ENCODE measurements at regions not wholly inside any gene's neighbourhood (a gene's known extent, or its start where the extent isn't known, plus 50 kb on each side); places are given as distances from the start of the nearest gene placed in this dataset.

GRCh38 chr11:71311928-71312510 lies 59.6 kb upstream of the SHANK2 start:
- H4K20me1 ChIP-seq (replicated peaks; ENCODE audit: control insufficient read depth, insufficient read depth, low read length): no peaks in the 10 kb centered on the region
- FAIRE-seq: no peak
- H3K27me3 ChIP-seq (ENCODE audit: control insufficient read depth in 2 of 2, insufficient read depth in 2 of 2, low read length in 2 of 2): peaks cover 0 to 6% of the 10 kb centered on the region in 2 experiments; a peak in 1 of 5 replicates
- under 1% methylated on average over 15 of the region's 15 CpGs for WGBS (ENCODE audit: insufficient coverage, low coverage, missing lambda C conversion rate)
- TF ChIP-seq RNF2 (IDR thresholded peaks at IDR 0.05): no peak
- TF ChIP-seq, protein P1, sequence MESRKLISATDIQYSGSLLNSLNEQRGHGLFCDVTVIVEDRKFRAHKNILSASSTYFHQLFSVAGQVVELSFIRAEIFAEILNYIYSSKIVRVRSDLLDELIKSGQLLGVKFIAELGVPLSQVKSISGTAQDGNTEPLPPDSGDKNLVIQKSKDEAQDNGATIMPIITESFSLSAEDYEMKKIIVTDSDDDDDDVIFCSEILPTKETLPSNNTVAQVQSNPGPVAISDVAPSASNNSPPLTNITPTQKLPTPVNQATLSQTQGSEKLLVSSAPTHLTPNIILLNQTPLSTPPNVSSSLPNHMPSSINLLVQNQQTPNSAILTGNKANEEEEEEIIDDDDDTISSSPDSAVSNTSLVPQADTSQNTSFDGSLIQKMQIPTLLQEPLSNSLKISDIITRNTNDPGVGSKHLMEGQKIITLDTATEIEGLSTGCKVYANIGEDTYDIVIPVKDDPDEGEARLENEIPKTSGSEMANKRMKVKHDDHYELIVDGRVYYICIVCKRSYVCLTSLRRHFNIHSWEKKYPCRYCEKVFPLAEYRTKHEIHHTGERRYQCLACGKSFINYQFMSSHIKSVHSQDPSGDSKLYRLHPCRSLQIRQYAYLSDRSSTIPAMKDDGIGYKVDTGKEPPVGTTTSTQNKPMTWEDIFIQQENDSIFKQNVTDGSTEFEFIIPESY (CRISPR knock-in tag; IDR thresholded peaks at IDR 0.05): no peak
- no peak for TF ChIP-seq ZNF253 (CRISPR knock-in tag; conservative IDR thresholded peaks at IDR 0.05)
- TF ChIP-seq CBX1 (IDR thresholded peaks at IDR 0.05; ENCODE audit: low read depth): no peak
- TF ChIP-seq ELK3 (CRISPR knock-in tag; IDR thresholded peaks at IDR 0.05): no peak
- no peak for TF ChIP-seq GATA2 (CRISPR knock-in tag; IDR thresholded peaks at IDR 0.05)
- TF ChIP-seq TAF7 (tag; IDR thresholded peaks at IDR 0.05): no peak
- TF ChIP-seq CHD4 (IDR thresholded peaks at IDR 0.05; ENCODE audit: insufficient read depth, insufficient replicate concordance, low read depth, low read length, poor library complexity, severe bottlenecking): no peak
- TF ChIP-seq ZNF699 (CRISPR knock-in tag; IDR thresholded peaks at IDR 0.05; ENCODE audit: insufficient replicate concordance): no peak
- no peak for TF ChIP-seq PURB (CRISPR knock-in tag; IDR thresholded peaks at IDR 0.05; ENCODE audit: low read depth)
- no peak overlapping the region for H3K4me2 ChIP-seq (ENCODE audit: insufficient read depth, low read length)
- CTCF ChIA-PET (ENCODE audit: low intra/inter-chr PET ratio): no interaction called here
- no peak overlapping the region for H3K9ac ChIP-seq (ENCODE audit: insufficient read depth in 1 of 2, low read depth in 2 of 2, low read length in 2 of 2)
- H3K36me3 ChIP-seq (ENCODE audit: control insufficient read depth, insufficient read depth, low read length): no peaks in the 10 kb centered on the region
- H3K4me1 ChIP-seq (replicated peaks in 1 of 2; ENCODE audit: control insufficient read depth in 2 of 2, insufficient read depth in 2 of 2, low read length in 2 of 2): no peaks in the 10 kb centered on the region
- no peaks in the 10 kb centered on the region; the same call in 1 of the 2 replicates for H3K9me3 ChIP-seq (replicated peaks; ENCODE audit: control insufficient read depth, insufficient read depth, low read depth, low read length)
- intact Hi-C loops (cut with micrococcal nuclease) (no loop called here), in situ Hi-C loops (cut with MboI) (no loop called here)
- no peak overlapping the region for H3K27ac ChIP-seq (ENCODE audit: extremely low read depth, low read depth, low read length)
- no peaks in the 10 kb centered on the region for H3K9me1 ChIP-seq (ENCODE audit: control insufficient read depth, insufficient read depth, low read length)
- no peaks in the 10 kb centered on the region for H3K79me2 ChIP-seq (ENCODE audit: control insufficient read depth, insufficient read depth, low read length)
- no peak overlapping the region for H3K4me3 ChIP-seq
- H2AFZ ChIP-seq (ENCODE audit: low read depth, low read length): no peak overlapping the region
- ATAC-seq: no peak
- DNase-seq (ENCODE audit: extremely low read depth in 1 of 4, low spot score in 3 of 4): no peak
- POLR2A ChIA-PET: no interaction called here
- no TSS peak for BruUV-seq (replicated peaks)
